Activated CD4-positive, alpha-beta memory T cell treated with anti-CD3 and anti-CD28 coated beads, Interleukin-2, amount 10 ng/mL, durations not matched to agents 7 days and 5 days (primary cell): ENCODE measurements at regions not wholly inside any gene's neighbourhood (a gene's known extent, or its start where the extent isn't known, plus 50 kb on each side); places are given as distances from the start of the nearest gene placed in this dataset.
A peak's percentile ranks its signal among the peaks of the same experiment; 100 is the strongest.

Experiments used
- CTCF ChIA-PET: fragments of 350-600 bp; sonication (Branson Sonifier 250); formaldehyde crosslinking; loops from one replicate; lab custom pipeline; 2021; ENCODE audit warnings: antibody characterized with exemption, inconsistent platforms; lab: Charles Lee
- POLR2A ChIA-PET: fragments of 350-600 bp; sonication (Branson Sonifier 250); formaldehyde crosslinking; loops from one replicate; lab custom pipeline; 2021; ENCODE audit warnings: antibody characterized with exemption; lab: Charles Lee
- DNase-seq: peaks from one replicate; pipeline ENCODE4 v3.0.0-alpha.2; 2020
- H3K27ac Mint-ChIP-seq: one replicate; pipeline ENCODE4 v1.8.0; 2021; ENCODE audit warnings: mild to moderate bottlenecking, mixed read lengths
- H3K27me3 Mint-ChIP-seq: one replicate; pipeline ENCODE4 v1.8.0; 2021; ENCODE audit warnings: mixed read lengths
- H3K36me3 Mint-ChIP-seq: one replicate; pipeline ENCODE4 v1.8.0; 2021; ENCODE audit warnings: low read depth, mixed read lengths
- H3K4me1 Mint-ChIP-seq: one replicate; pipeline ENCODE4 v1.8.0; 2021; ENCODE audit warnings: mixed read lengths
- H3K4me3 Mint-ChIP-seq: one replicate; pipeline ENCODE4 v1.8.0; 2021; ENCODE audit warnings: mild to moderate bottlenecking, mixed read lengths
- H3K9me3 Mint-ChIP-seq: one replicate; pipeline ENCODE4 v1.8.0; 2021; ENCODE audit warnings: mixed read lengths

GRCh38 chr3:102207151-102207571, 227.7 kb upstream of the ZPLD1 start:
- Mint-ChIP-seq H3K27me3 (peaks cover 6% of the 10 kb centered on the region), H3K27ac (no peak overlapping the region), H3K36me3 (no peaks in the 10 kb centered on the region), H3K4me1 (no peaks in the 10 kb centered on the region), H3K9me3 (peaks cover 16% of the 10 kb centered on the region), H3K4me3 (no peak overlapping the region)
- CTCF ChIA-PET: no interaction called here
- no peak for DNase-seq
- POLR2A ChIA-PET: no interaction called here

GRCh38 chr3:102215166-102215565, 219.6 kb upstream of the ZPLD1 start:
- H3K9me3 Mint-ChIP-seq: peaks cover 7% of the 10 kb centered on the region
- no peak overlapping the region for H3K27ac Mint-ChIP-seq
- no peak for DNase-seq
- H3K27me3 Mint-ChIP-seq: no peaks in the 10 kb centered on the region
- no peaks in the 10 kb centered on the region for H3K4me1 Mint-ChIP-seq
- H3K4me3 Mint-ChIP-seq: no peak overlapping the region
- H3K36me3 Mint-ChIP-seq: peaks cover 9% of the 10 kb centered on the region
- ChIA-PET POLR2A (no interaction called here), CTCF (interaction anchor here (1.0 kb wide), 1 partner anchor 14 kb away, joined by 4 read pairs; no protein-coding TSS in a partner anchor)

- POLR2A ChIA-PET: interaction anchor here (1.0 to 5.2 kb wide), 5 partner anchors 109 to 374 kb away, joined by 3 to 41 read pairs (median 3); partner anchors contain the start of gene NFKBIZ
- Mint-ChIP-seq H3K4me1 (peaks cover 30% of the 10 kb centered on the region), H3K27ac (peak overlapping the region; percentile 5), H3K36me3 (peaks cover 10% of the 10 kb centered on the region), H3K4me3 (no peak overlapping the region), H3K9me3 (peaks cover 3% of the 10 kb centered on the region), H3K27me3 (peaks cover 16% of the 10 kb centered on the region)
- CTCF ChIA-PET: interaction anchor here (0.7 to 7.4 kb wide), 5 partner anchors 14 to 413 kb away, joined by 3 to 215 read pairs (median 5); no protein-coding TSS in a partner anchor
- DNase-seq: peak; percentile 26
These were observed 211.7 kb upstream of the ZPLD1 start for GRCh38 chr3:102223132-102223531.

DNA sequence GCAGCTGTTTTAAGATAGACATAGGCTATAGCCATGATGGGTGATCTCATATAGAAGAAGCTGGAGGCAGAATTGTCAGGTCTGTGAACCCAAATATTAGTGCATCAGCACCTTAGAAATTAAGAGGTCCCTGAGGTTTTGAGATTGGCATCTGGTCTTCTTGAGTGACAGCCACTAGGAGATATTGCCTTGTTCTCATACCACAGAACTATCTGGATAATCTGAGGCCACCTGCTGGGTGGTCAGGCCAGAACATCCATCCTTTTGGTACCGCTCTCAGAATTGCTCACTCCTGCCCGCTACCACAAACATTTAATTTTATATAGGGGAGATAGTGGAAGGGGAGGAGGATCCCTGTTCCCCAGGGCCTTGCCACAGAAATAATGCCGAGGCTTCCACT, 210.6 kb upstream of the ZPLD1 start:
- peaks cover 3% of the 10 kb centered on the region for H3K9me3 Mint-ChIP-seq
- POLR2A ChIA-PET: interaction anchor here (1.2 to 5.2 kb wide), 6 partner anchors 361 to 415 kb away, joined by 3 to 41 read pairs (median 10); partner anchors contain the start of gene NFKBIZ
- H3K4me3 Mint-ChIP-seq: no peak overlapping the region
- no peak overlapping the region for H3K27ac Mint-ChIP-seq
- H3K36me3 Mint-ChIP-seq: peaks cover 10% of the 10 kb centered on the region
- CTCF ChIA-PET: interaction anchor here (0.9 to 7.4 kb wide), 12 partner anchors 32 to 422 kb away, joined by 3 to 215 read pairs (median 12); partner anchors contain the start of gene NFKBIZ
- peaks cover 16% of the 10 kb centered on the region for H3K27me3 Mint-ChIP-seq
- no peak for DNase-seq
- peaks cover 32% of the 10 kb centered on the region for H3K4me1 Mint-ChIP-seq

- POLR2A ChIA-PET: interaction anchor here (1.0 to 5.2 kb wide), 16 partner anchors 103 to 422 kb away, joined by 3 to 41 read pairs (median 4); partner anchors contain the start of gene NFKBIZ
- no peak for DNase-seq
- Mint-ChIP-seq H3K4me1 (peaks cover 39% of the 10 kb centered on the region), H3K36me3 (peaks cover 8% of the 10 kb centered on the region), H3K27me3 (peaks cover 16% of the 10 kb centered on the region), H3K9me3 (peaks cover 3% of the 10 kb centered on the region), H3K4me3 (no peak overlapping the region), H3K27ac (no peak overlapping the region)
- CTCF ChIA-PET: interaction anchor here (0.6 to 7.4 kb wide), 38 partner anchors 32 to 534 kb away, joined by 3 to 215 read pairs (median 5); partner anchors contain the start of gene NFKBIZ
These were observed 209.8 kb upstream of the ZPLD1 start for GRCh38 chr3:102225005-102225404.

DNA sequence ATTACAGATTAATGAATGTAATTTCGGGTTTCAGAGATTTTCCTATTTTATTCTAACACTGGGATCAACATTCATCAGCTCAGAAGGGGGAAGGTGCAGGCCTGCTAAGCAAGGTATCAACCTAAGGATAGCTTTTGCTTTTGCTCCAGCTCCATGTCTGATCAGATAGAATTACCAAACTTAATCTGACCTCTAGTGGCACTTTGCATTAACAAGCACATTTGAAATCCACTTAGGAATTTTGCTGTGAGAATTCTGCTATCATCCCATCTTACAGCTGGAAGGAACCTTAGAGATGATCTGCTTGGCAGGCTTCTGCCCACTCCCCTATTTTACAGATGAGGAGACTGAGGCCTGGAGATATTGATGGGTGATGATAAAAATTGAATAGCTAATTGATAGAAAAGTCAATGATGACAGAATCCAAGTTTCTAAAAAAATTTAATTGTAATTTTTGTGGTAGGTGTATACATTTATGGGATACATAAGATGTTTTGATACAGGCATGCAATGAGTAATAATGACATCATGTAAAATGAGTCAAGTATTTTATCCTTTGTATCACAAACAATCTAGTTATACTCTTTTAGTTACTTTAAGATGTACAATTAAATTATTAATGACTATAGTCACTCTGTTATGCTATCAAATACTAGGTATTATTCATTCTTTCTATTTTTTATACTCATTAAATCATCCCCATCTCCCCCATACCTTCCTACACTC, 209.2 kb upstream of the ZPLD1 start:
- Mint-ChIP-seq H3K36me3 (peaks cover 6% of the 10 kb centered on the region), H3K4me1 (peaks cover 40% of the 10 kb centered on the region), H3K4me3 (no peak overlapping the region), H3K27me3 (peaks cover 16% of the 10 kb centered on the region), H3K9me3 (peaks cover 3% of the 10 kb centered on the region), H3K27ac (no peak overlapping the region)
- ChIA-PET POLR2A (interaction anchor here (1.0 to 5.2 kb wide), 16 partner anchors 104 to 423 kb away, joined by 3 to 41 read pairs (median 4); partner anchors contain the start of gene NFKBIZ), CTCF (interaction anchor here (0.6 to 7.4 kb wide), 38 partner anchors 33 to 535 kb away, joined by 3 to 215 read pairs (median 5); partner anchors contain the start of gene NFKBIZ)
- DNase-seq: no peak

DNA sequence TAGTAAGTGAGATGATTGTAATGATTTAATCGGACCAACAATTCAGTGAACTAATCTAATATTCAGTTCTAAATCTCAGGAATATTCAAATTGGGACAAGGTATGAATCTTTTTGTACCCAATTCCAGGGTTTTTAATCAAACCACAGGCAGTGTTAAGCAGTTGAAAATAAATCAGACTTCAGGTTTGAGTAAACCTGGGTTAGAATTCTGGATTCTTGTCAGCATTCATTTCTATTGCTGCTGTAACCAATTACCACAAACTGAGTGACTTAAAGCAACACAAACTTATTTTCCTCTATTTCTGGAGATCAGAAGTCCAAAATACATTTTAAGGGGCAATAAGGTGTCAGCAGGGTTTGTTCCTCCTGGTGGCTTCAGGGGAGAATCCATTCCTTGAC, 208.4 kb upstream of the ZPLD1 start:
- peaks cover 16% of the 10 kb centered on the region for H3K27me3 Mint-ChIP-seq
- DNase-seq: no peak
- H3K27ac Mint-ChIP-seq: no peak overlapping the region
- ChIA-PET CTCF (interaction anchor here (1.7 to 7.4 kb wide), 10 partner anchors 93 to 424 kb away, joined by 4 to 215 read pairs (median 12); no protein-coding TSS in a partner anchor), POLR2A (interaction anchor here (2.5 kb wide), 1 partner anchor 417 kb away, joined by 18 read pairs; no protein-coding TSS in a partner anchor)
- peaks cover 3% of the 10 kb centered on the region for H3K36me3 Mint-ChIP-seq
- H3K4me3 Mint-ChIP-seq: no peak overlapping the region
- H3K9me3 Mint-ChIP-seq: peaks cover 3% of the 10 kb centered on the region
- H3K4me1 Mint-ChIP-seq: peaks cover 40% of the 10 kb centered on the region

DNA sequence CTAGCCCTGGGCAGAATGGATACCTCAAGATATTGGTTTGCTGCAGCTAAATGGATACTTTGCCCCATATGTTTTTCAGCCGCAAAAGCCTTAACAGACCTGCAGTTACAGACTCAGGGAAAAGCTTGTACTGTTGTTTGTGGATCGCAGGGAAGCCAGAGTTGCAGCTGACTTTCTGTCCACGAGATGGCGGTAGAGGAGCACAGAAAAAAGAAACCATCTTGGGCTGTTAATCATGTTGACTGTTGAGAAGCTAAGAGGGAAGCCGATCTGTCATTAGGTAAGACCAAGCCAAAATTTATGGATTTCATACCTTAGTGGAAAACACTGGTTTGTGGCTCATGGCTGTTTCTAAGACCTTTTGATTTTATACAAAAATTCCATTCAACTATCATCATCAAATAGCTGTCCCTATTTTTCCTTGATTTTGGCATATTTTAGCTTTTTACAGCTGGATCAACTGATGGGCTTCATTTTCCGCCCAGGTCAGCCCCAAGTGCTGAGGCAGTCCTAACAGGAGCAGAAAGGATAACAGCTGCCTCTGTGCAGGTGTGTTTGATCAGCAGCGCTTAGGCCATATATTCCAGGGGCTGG, 205.7 kb upstream of the ZPLD1 start:
- H3K27ac Mint-ChIP-seq: no peak overlapping the region
- H3K4me3 Mint-ChIP-seq: no peak overlapping the region
- no peaks in the 10 kb centered on the region for H3K9me3 Mint-ChIP-seq
- H3K27me3 Mint-ChIP-seq: peaks cover 16% of the 10 kb centered on the region
- ChIA-PET CTCF (interaction anchor here (0.6 to 5.5 kb wide), 61 partner anchors 11 to 534 kb away, joined by 3 to 136 read pairs (median 4); partner anchors contain the start of genes CEP97 and NFKBIZ), POLR2A (interaction anchor here (1.2 to 1.6 kb wide), 3 partner anchors 308 to 450 kb away, joined by 3 to 6 read pairs (median 6); partner anchors contain the start of gene NXPE3)
- H3K4me1 Mint-ChIP-seq: peaks cover 19% of the 10 kb centered on the region
- H3K36me3 Mint-ChIP-seq: no peaks in the 10 kb centered on the region
- peak; percentile 79 for DNase-seq

DNA sequence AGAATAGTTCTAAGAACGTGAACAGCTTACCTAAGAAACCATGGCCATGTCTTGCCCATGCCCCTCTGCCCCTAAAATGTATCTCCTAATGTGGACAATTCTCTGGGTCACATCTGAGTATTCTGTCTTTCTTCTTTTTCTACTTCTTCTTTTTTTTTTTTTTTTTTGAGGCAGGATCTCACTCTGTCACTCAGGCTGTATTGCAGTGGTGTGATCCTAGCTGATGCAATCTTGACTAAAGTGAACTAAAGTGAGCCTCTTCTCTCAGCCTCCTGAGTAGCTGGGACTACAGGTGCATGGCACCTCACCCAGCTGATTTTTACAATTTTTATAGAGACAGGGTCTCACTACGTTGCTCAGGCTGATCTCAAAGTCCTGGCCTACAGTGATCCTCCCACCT, 204.8 kb upstream of the ZPLD1 start:
- Mint-ChIP-seq H3K4me1 (peaks cover 13% of the 10 kb centered on the region), H3K9me3 (no peaks in the 10 kb centered on the region), H3K27ac (no peak overlapping the region), H3K27me3 (peaks cover 22% of the 10 kb centered on the region), H3K4me3 (no peak overlapping the region), H3K36me3 (no peaks in the 10 kb centered on the region)
- ChIA-PET POLR2A (interaction anchor here (1.2 kb wide), 1 partner anchor 307 kb away, joined by 6 read pairs; no protein-coding TSS in a partner anchor), CTCF (interaction anchor here (0.7 to 5.5 kb wide), 21 partner anchors 10 to 1138 kb away, joined by 3 to 136 read pairs (median 5); no protein-coding TSS in a partner anchor)
- no peak for DNase-seq

DNA sequence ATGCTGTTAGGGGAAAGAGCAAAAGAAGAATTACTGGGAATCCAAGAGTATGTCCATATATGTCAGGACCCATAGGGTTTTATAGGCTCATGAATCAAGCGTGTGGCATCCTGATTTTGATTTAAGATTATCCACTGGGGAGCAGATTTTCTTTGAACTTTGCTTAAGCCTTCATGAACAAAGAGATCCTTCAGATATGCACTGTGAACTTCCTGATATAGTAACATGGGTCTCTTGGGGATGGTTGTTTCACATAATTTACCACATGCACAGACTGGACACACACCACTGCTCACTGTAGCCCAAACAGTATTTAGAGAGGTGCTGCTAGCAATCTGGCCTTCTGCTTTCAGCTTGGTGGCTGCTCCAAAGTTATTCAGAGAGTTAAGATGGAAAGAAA, 200.9 kb upstream of the ZPLD1 start:
- Mint-ChIP-seq H3K27ac (no peak overlapping the region), H3K4me1 (peaks cover 10% of the 10 kb centered on the region), H3K4me3 (no peak overlapping the region), H3K27me3 (peaks cover 14% of the 10 kb centered on the region), H3K36me3 (no peaks in the 10 kb centered on the region), H3K9me3 (no peaks in the 10 kb centered on the region)
- POLR2A ChIA-PET: no interaction called here
- CTCF ChIA-PET: no interaction called here
- no peak for DNase-seq

DNA sequence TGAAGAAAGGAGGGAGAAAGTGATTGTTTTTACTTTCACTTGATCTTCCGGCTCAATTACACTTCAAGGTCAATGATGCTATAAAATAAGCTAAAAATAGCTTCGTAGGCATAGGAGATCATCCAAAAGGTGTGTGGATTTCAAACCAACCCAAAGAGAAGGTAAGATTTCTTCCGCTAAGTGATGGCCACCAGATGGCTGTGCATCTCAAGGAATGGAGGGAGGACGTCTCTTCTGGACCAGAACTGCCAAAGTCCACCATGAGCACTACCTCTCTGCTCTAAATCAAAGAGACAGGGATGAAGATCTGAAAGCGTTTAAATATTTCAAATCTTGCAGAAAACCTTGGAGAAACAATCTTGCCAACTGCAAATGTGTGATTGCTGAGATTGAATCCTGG, 199.1 kb upstream of the ZPLD1 start:
- ChIA-PET CTCF (no interaction called here), POLR2A (no interaction called here)
- H3K27me3 Mint-ChIP-seq: peaks cover 16% of the 10 kb centered on the region
- H3K4me3 Mint-ChIP-seq: no peak overlapping the region
- no peaks in the 10 kb centered on the region for H3K9me3 Mint-ChIP-seq
- H3K27ac Mint-ChIP-seq: no peak overlapping the region
- no peaks in the 10 kb centered on the region for H3K4me1 Mint-ChIP-seq
- H3K36me3 Mint-ChIP-seq: no peaks in the 10 kb centered on the region
- no peak for DNase-seq

- no peaks in the 10 kb centered on the region for H3K9me3 Mint-ChIP-seq
- peaks cover 16% of the 10 kb centered on the region for H3K27me3 Mint-ChIP-seq
- no peaks in the 10 kb centered on the region for H3K4me1 Mint-ChIP-seq
- ChIA-PET CTCF (interaction anchor here (5.4 kb wide), 1 partner anchor 8 kb away, joined by 34 read pairs; no protein-coding TSS in a partner anchor), POLR2A (no interaction called here)
- H3K36me3 Mint-ChIP-seq: no peaks in the 10 kb centered on the region
- no peak overlapping the region for H3K27ac Mint-ChIP-seq
- DNase-seq: no peak
- H3K4me3 Mint-ChIP-seq: no peak overlapping the region
These were observed 197.6 kb upstream of the ZPLD1 start for GRCh38 chr3:102237181-102237580.
